OCI-LY3 (cell line): ENCODE measurements at regions not wholly inside any gene's neighbourhood (a gene's known extent, or its start where the extent isn't known, plus 50 kb on each side); places are given as distances from the start of the nearest gene placed in this dataset.

Experiments
- H2AFZ ChIP-seq: fragments of 200-600, 300-600 bp; shearing (Covaris generic); 2 replicates; pipeline ENCODE4 v1.6.0; 2014; ENCODE audit warnings: antibody characterized with exemption, low read depth, low read length
- H3K27ac ChIP-seq: fragments of 200-600, 300-600 bp; sonication (generic); 2 replicates; pipeline ENCODE4 v1.5.1; 2014; ENCODE audit warnings: mild to moderate bottlenecking, low read length, moderate library complexity, mixed read lengths
- H3K27me3 ChIP-seq: fragments of 200-600, 300-600 bp; sonication (generic); 2 replicates; pipeline ENCODE4 v1.6.1; 2014; ENCODE audit warnings: low read depth, low read length, mixed read lengths
- H3K36me3 ChIP-seq: fragments of 200-600, 300-600 bp; sonication (generic); replicated peaks from 2 replicates; pipeline ENCODE3; 2014; ENCODE audit warnings: low read depth, low read length, mixed read lengths
- H3K4me1 ChIP-seq: fragments of 300-600, 200-600 bp; sonication (generic); 2 replicates; pipeline ENCODE4 v1.6.1; 2014; ENCODE audit warnings: low read length, mixed read lengths
- H3K4me2 ChIP-seq: fragments of 200-600, 300-600 bp; sonication (generic); 2 replicates; pipeline ENCODE4 v1.6.1; 2014; ENCODE audit warnings: low read length, mixed read lengths
- H3K4me3 ChIP-seq: fragments of 300-600, 200-600 bp; sonication (generic); 2 replicates; pipeline ENCODE4 v1.5.1; 2014; ENCODE audit warnings: antibody characterized with exemption, mild to moderate bottlenecking, low read length, moderate library complexity
- H3K79me2 ChIP-seq: fragments of 300-600, 200-600 bp; shearing (Covaris generic); 2 replicates; pipeline ENCODE4 v1.6.1; 2014; ENCODE audit warnings: mild to moderate bottlenecking, low read length, mixed read lengths
- H3K9ac ChIP-seq: fragments of 300-600, 200-600 bp; shearing (Covaris generic); 2 replicates; pipeline ENCODE4 v1.6.0; 2014; ENCODE audit warnings: mild to moderate bottlenecking, low read length, moderate library complexity
- H3K9me3 ChIP-seq: fragments of 200-600, 300-600 bp; shearing (Covaris generic); 2 replicates; pipeline ENCODE4 v1.6.1; 2014; ENCODE audit warnings: low read length, mixed read lengths; ENCODE audit not compliant: insufficient read depth
- H4K20me1 ChIP-seq: fragments of 200-600, 300-600 bp; sonication (generic); 2 replicates; pipeline ENCODE4 v1.6.1; 2016; ENCODE audit warnings: low read length, mixed read lengths; ENCODE audit not compliant: insufficient read depth
- CTCF ChIP-seq: fragments of 200-600, 300-600 bp; sonication (generic); IDR thresholded peaks from 2 replicates; pipeline ENCODE4 v1.5.1; 2014; ENCODE audit warnings: antibody characterized with exemption, low read length, low read depth
- EZH2phosphoT487 ChIP-seq: fragments of 200-600 bp; shearing (Covaris generic); IDR thresholded peaks from 2 replicates; pipeline ENCODE4 v1.6.1; 2018; ENCODE audit warnings: antibody characterized with exemption, mixed run types, low read depth

- Histone ChIP-seq H3K4me2 (no peak overlapping the region), H3K36me3 (no peaks in the 10 kb centered on the region), H3K27me3 (no peaks in the 10 kb centered on the region), H2AFZ (no peak overlapping the region), H3K79me2 (no peaks in the 10 kb centered on the region), H3K9me3 (no peaks in the 10 kb centered on the region), H3K4me1 (no peaks in the 10 kb centered on the region), H3K4me3 (no peak overlapping the region), H4K20me1 (no peaks in the 10 kb centered on the region), H3K9ac (no peak overlapping the region), H3K27ac (no peak overlapping the region)
- TF ChIP-seq EZH2phosphoT487 (no peak), CTCF (no peak)
These were observed 173.1 kb downstream of the FOXA2 start for GRCh38 chr20:22411286-22411626.

- Histone ChIP-seq H2AFZ (no peak overlapping the region), H3K9ac (no peak overlapping the region), H3K79me2 (no peaks in the 10 kb centered on the region)
These were observed 173.7 kb downstream of the FOXA2 start for GRCh38 chr20:22410556-22411130.

GRCh38 chr20:22408521-22409402 lies 175.6 kb downstream of the FOXA2 start:
- no peak overlapping the region for H2AFZ ChIP-seq
- H3K9ac ChIP-seq = no peak overlapping the region
- no peak overlapping the region for H3K4me2 ChIP-seq
- no peak overlapping the region for H3K4me3 ChIP-seq
- no peaks in the 10 kb centered on the region; the same call in 1 of the 2 replicates for H3K27me3 ChIP-seq
- no peaks in the 10 kb centered on the region for H3K79me2 ChIP-seq
- H3K27ac ChIP-seq = no peak overlapping the region
- TF ChIP-seq CTCF (no peak), EZH2phosphoT487 (no peak)
- no peaks in the 10 kb centered on the region for H3K4me1 ChIP-seq
- H3K36me3 ChIP-seq = no peaks in the 10 kb centered on the region
- H4K20me1 ChIP-seq = no peaks in the 10 kb centered on the region
- H3K9me3 ChIP-seq = no peaks in the 10 kb centered on the region

More at GRCh38 chr20:22410556-22411130, 173.7 kb downstream of the FOXA2 start:
- H3K36me3 ChIP-seq = no peaks in the 10 kb centered on the region
- H3K4me3 ChIP-seq = no peak overlapping the region
- TF ChIP-seq EZH2phosphoT487 = no peak
- TF ChIP-seq CTCF = no peak
- H3K27me3 ChIP-seq = no peaks in the 10 kb centered on the region
- no peak overlapping the region for H3K27ac ChIP-seq
- no peaks in the 10 kb centered on the region for H3K9me3 ChIP-seq
- H4K20me1 ChIP-seq = no peaks in the 10 kb centered on the region
- H3K4me1 ChIP-seq = no peaks in the 10 kb centered on the region
- no peak overlapping the region for H3K4me2 ChIP-seq
